ENCODE measurements at regions not wholly inside any gene's neighbourhood (a gene's known extent, or its start where the extent isn't known, plus 50 kb on each side); places are given as distances from the start of the nearest gene placed in this dataset.

- Histone ChIP-seq H3K9me2 (replicated peaks; ENCODE audit: control insufficient read depth, low read length) (no peaks in the 10 kb centered on the region), H3K27ac (ENCODE audit: low read depth, low read length) (no peak overlapping the region), H3K36me3 (ENCODE audit: control insufficient read depth, low read length) (no peaks in the 10 kb centered on the region), H3K27me3 (ENCODE audit: control insufficient read depth, low read length) (no peaks in the 10 kb centered on the region), H3K4me1 (ENCODE audit: control insufficient read depth, low read length) (no peaks in the 10 kb centered on the region), H3K4me2 (ENCODE audit: low read length) (no peak overlapping the region), H4K20me1 (ENCODE audit: control insufficient read depth, insufficient read depth, low read depth, low read length) (no peaks in the 10 kb centered on the region), H3K4me3 (ENCODE audit: low read length) (no peak overlapping the region), H3F3A (ENCODE audit: control insufficient read depth, insufficient read depth) (no peaks in the 10 kb centered on the region), H3K9me3 (ENCODE audit: control insufficient read depth, insufficient read depth, low read length) (no peaks in the 10 kb centered on the region), H3K79me2 (ENCODE audit: control insufficient read depth, low read length) (no peaks in the 10 kb centered on the region)
- TF ChIP-seq EZH2phosphoT487 (IDR thresholded peaks at IDR 0.05; ENCODE audit: borderline replicate concordance, low read length) (no peak), CTCF (IDR thresholded peaks at IDR 0.05; ENCODE audit: low read depth, low read length, poor library complexity, severe bottlenecking) (no peak)
Measured at GRCh38 chr4:58119298-58119697, 1009.1 kb upstream of the IGFBP7 start.

- no peaks in the 10 kb centered on the region for H3K9me3 ChIP-seq (ENCODE audit: control insufficient read depth, insufficient read depth, low read length)
Measured at GRCh38 chr4:58113126-58113525, 1002.9 kb upstream of the IGFBP7 start.

GRCh38 chr4:58111818-58112217 is 1001.6 kb upstream of the IGFBP7 start:
- no peaks in the 10 kb centered on the region for H3F3A ChIP-seq (ENCODE audit: control insufficient read depth, insufficient read depth)
- no peaks in the 10 kb centered on the region for H3K9me3 ChIP-seq (ENCODE audit: control insufficient read depth, insufficient read depth, low read length)
- no peaks in the 10 kb centered on the region for H3K27me3 ChIP-seq (ENCODE audit: control insufficient read depth, low read length)
- no peaks in the 10 kb centered on the region for H4K20me1 ChIP-seq (ENCODE audit: control insufficient read depth, insufficient read depth, low read depth, low read length)
- H3K79me2 ChIP-seq (ENCODE audit: control insufficient read depth, low read length) = no peaks in the 10 kb centered on the region
- TF ChIP-seq CTCF (IDR thresholded peaks at IDR 0.05; ENCODE audit: low read depth, low read length, poor library complexity, severe bottlenecking) (no peak), EZH2phosphoT487 (IDR thresholded peaks at IDR 0.05; ENCODE audit: borderline replicate concordance, low read length) (no peak)
- no peak overlapping the region for H3K4me3 ChIP-seq (ENCODE audit: low read length)
- no peaks in the 10 kb centered on the region for H3K4me1 ChIP-seq (ENCODE audit: control insufficient read depth, low read length)
- no peaks in the 10 kb centered on the region for H3K36me3 ChIP-seq (ENCODE audit: control insufficient read depth, low read length)
- no peaks in the 10 kb centered on the region for H3K9me2 ChIP-seq (replicated peaks; ENCODE audit: control insufficient read depth, low read length)
- no peak overlapping the region for H3K4me2 ChIP-seq (ENCODE audit: low read length)
- no peak overlapping the region for H3K27ac ChIP-seq (ENCODE audit: low read depth, low read length)

More at GRCh38 chr4:58113126-58113525, 1002.9 kb upstream of the IGFBP7 start:
- Histone ChIP-seq H3F3A (ENCODE audit: control insufficient read depth, insufficient read depth) (no peaks in the 10 kb centered on the region), H3K9me2 (replicated peaks; ENCODE audit: control insufficient read depth, low read length) (no peaks in the 10 kb centered on the region), H3K27ac (ENCODE audit: low read depth, low read length) (no peak overlapping the region), H3K27me3 (ENCODE audit: control insufficient read depth, low read length) (no peaks in the 10 kb centered on the region), H4K20me1 (ENCODE audit: control insufficient read depth, insufficient read depth, low read depth, low read length) (no peaks in the 10 kb centered on the region), H3K4me3 (ENCODE audit: low read length) (no peak overlapping the region), H3K36me3 (ENCODE audit: control insufficient read depth, low read length) (no peaks in the 10 kb centered on the region), H3K4me2 (ENCODE audit: low read length) (no peak overlapping the region), H3K4me1 (ENCODE audit: control insufficient read depth, low read length) (no peaks in the 10 kb centered on the region), H3K79me2 (ENCODE audit: control insufficient read depth, low read length) (no peaks in the 10 kb centered on the region)
- TF ChIP-seq CTCF (IDR thresholded peaks at IDR 0.05; ENCODE audit: low read depth, low read length, poor library complexity, severe bottlenecking) (no peak), EZH2phosphoT487 (IDR thresholded peaks at IDR 0.05; ENCODE audit: borderline replicate concordance, low read length) (no peak)

- Histone ChIP-seq H3K36me3 (ENCODE audit: control insufficient read depth, low read length) (no peaks in the 10 kb centered on the region), H3K9me2 (replicated peaks; ENCODE audit: control insufficient read depth, low read length) (no peaks in the 10 kb centered on the region), H3K27me3 (ENCODE audit: control insufficient read depth, low read length) (no peaks in the 10 kb centered on the region), H3K9me3 (ENCODE audit: control insufficient read depth, insufficient read depth, low read length) (no peaks in the 10 kb centered on the region), H3K4me1 (ENCODE audit: control insufficient read depth, low read length) (no peaks in the 10 kb centered on the region), H3K4me3 (ENCODE audit: low read length) (no peak overlapping the region), H3F3A (ENCODE audit: control insufficient read depth, insufficient read depth) (no peaks in the 10 kb centered on the region), H4K20me1 (ENCODE audit: control insufficient read depth, insufficient read depth, low read depth, low read length) (no peaks in the 10 kb centered on the region), H3K79me2 (ENCODE audit: control insufficient read depth, low read length) (no peaks in the 10 kb centered on the region), H3K4me2 (ENCODE audit: low read length) (no peak overlapping the region), H3K27ac (ENCODE audit: low read depth, low read length) (no peak overlapping the region)
- TF ChIP-seq EZH2phosphoT487 (IDR thresholded peaks at IDR 0.05; ENCODE audit: borderline replicate concordance, low read length) = no peak
- TF ChIP-seq CTCF (IDR thresholded peaks at IDR 0.05; ENCODE audit: low read depth, low read length, poor library complexity, severe bottlenecking) = no peak
Measured at GRCh38 chr4:58093352-58093751, 983.2 kb upstream of the IGFBP7 start.

Measured in DOHH2 (cell line).